ENCODE measurements at regions not wholly inside any gene's neighbourhood (a gene's known extent, or its start where the extent isn't known, plus 50 kb on each side); places are given as distances from the start of the nearest gene placed in this dataset.

- H3K27me3 ChIP-seq (ENCODE audit: insufficient read depth, poor library complexity, severe bottlenecking) = no peaks in the 10 kb centered on the region
- TF ChIP-seq CTCF (IDR thresholded peaks at IDR 0.05; ENCODE audit: poor library complexity, severe bottlenecking) = no peak
- H3K9me3 ChIP-seq (ENCODE audit: severe bottlenecking) = no peaks in the 10 kb centered on the region
Measured at GRCh38 chr10:132120734-132121510, 55.2 kb downstream of the JAKMIP3 start.

GRCh38 chr10:132121511-132121830 lies 55.7 kb downstream of the JAKMIP3 start:
- no peaks in the 10 kb centered on the region for H3K9me3 ChIP-seq (ENCODE audit: severe bottlenecking)
- no peak for TF ChIP-seq CTCF (IDR thresholded peaks at IDR 0.05; ENCODE audit: poor library complexity, severe bottlenecking)
- H3K27me3 ChIP-seq (ENCODE audit: insufficient read depth, poor library complexity, severe bottlenecking) = no peaks in the 10 kb centered on the region

More at GRCh38 chr10:132120734-132121510, 55.2 kb downstream of the JAKMIP3 start:
- ATAC-seq (ENCODE audit: low read depth) = no peak
- H3K4me3 ChIP-seq (ENCODE audit: severe bottlenecking) = no peak overlapping the region
- H3K27ac ChIP-seq (ENCODE audit: poor library complexity, severe bottlenecking) = no peak overlapping the region
- H3K4me1 ChIP-seq (ENCODE audit: insufficient read depth, poor library complexity, severe bottlenecking) = no peaks in the 10 kb centered on the region
- DNase-seq (ENCODE audit: low spot score) = peak; percentile 31
- H3K36me3 ChIP-seq (ENCODE audit: low read depth) = no peaks in the 10 kb centered on the region

GRCh38 chr10:132122097-132122861 lies 56.5 kb downstream of the JAKMIP3 start:
- no peaks in the 10 kb centered on the region for H3K9me3 ChIP-seq (ENCODE audit: severe bottlenecking)
- H3K27ac ChIP-seq (ENCODE audit: poor library complexity, severe bottlenecking) = no peak overlapping the region
- H3K27me3 ChIP-seq (ENCODE audit: insufficient read depth, poor library complexity, severe bottlenecking) = no peaks in the 10 kb centered on the region
- no peak for TF ChIP-seq CTCF (IDR thresholded peaks at IDR 0.05; ENCODE audit: poor library complexity, severe bottlenecking)
- no peaks in the 10 kb centered on the region for H3K4me1 ChIP-seq (ENCODE audit: insufficient read depth, poor library complexity, severe bottlenecking)
- no peaks in the 10 kb centered on the region for H3K36me3 ChIP-seq (ENCODE audit: low read depth)
- no peak overlapping the region for H3K4me3 ChIP-seq (ENCODE audit: severe bottlenecking)
- DNase-seq (ENCODE audit: low spot score) (peak; percentile 47), ATAC-seq (ENCODE audit: low read depth) (no peak)

More at GRCh38 chr10:132121511-132121830, 55.7 kb downstream of the JAKMIP3 start:
- Histone ChIP-seq H3K27ac (ENCODE audit: poor library complexity, severe bottlenecking) (no peak overlapping the region), H3K36me3 (ENCODE audit: low read depth) (no peaks in the 10 kb centered on the region), H3K4me1 (ENCODE audit: insufficient read depth, poor library complexity, severe bottlenecking) (no peaks in the 10 kb centered on the region), H3K4me3 (ENCODE audit: severe bottlenecking) (no peak overlapping the region)
- DNase-seq (ENCODE audit: low spot score) (peak; percentile 23), ATAC-seq (ENCODE audit: low read depth) (no peak)

GRCh38 chr10:132122939-132123445 lies 57.2 kb downstream of the JAKMIP3 start:
- TF ChIP-seq CTCF (IDR thresholded peaks at IDR 0.05; ENCODE audit: poor library complexity, severe bottlenecking) = no peak
- Histone ChIP-seq H3K4me1 (ENCODE audit: insufficient read depth, poor library complexity, severe bottlenecking) (no peaks in the 10 kb centered on the region), H3K9me3 (ENCODE audit: severe bottlenecking) (no peaks in the 10 kb centered on the region), H3K27ac (ENCODE audit: poor library complexity, severe bottlenecking) (no peak overlapping the region), H3K4me3 (ENCODE audit: severe bottlenecking) (no peak overlapping the region), H3K27me3 (ENCODE audit: insufficient read depth, poor library complexity, severe bottlenecking) (no peaks in the 10 kb centered on the region), H3K36me3 (ENCODE audit: low read depth) (no peaks in the 10 kb centered on the region)
- ATAC-seq (ENCODE audit: low read depth) = no peak
- DNase-seq (ENCODE audit: low spot score) = no peak

All from RWPE2 (cell line).